GM20000 (cell line): ENCODE measurements at regions not wholly inside any gene's neighbourhood (a gene's known extent, or its start where the extent isn't known, plus 50 kb on each side); places are given as distances from the start of the nearest gene placed in this dataset.

Experiments used
- DNase-seq: peaks from one replicate; pipeline ENCODE4 v3.0.0; 2012; ENCODE audit warnings: low spot score
- CTCF ChIP-seq: IDR thresholded peaks from 2 replicates; pipeline ENCODE4 v1.5.1; 2012; ENCODE audit warnings: mild to moderate bottlenecking, control low read depth; ENCODE audit errors: extremely low read depth, missing control alignments

GRCh38 chr16:8184854-8185253, 405.5 kb downstream of the TMEM114 start:
- TF ChIP-seq CTCF = no peak

GRCh38 chr16:8183176-8184099, 406.9 kb downstream of the TMEM114 start:
- no peak for DNase-seq
- TF ChIP-seq CTCF = no peak

More at GRCh38 chr16:8184854-8185253, 405.5 kb downstream of the TMEM114 start:
- DNase-seq = no peak

GRCh38 chr16:8182761-8183160, 407.6 kb downstream of the TMEM114 start:
- no peak for TF ChIP-seq CTCF
- no peak for DNase-seq

GRCh38 chr16:8179615-8180014, 410.7 kb downstream of the TMEM114 start:
- no peak for DNase-seq
- TF ChIP-seq CTCF = no peak

- no peak for TF ChIP-seq CTCF
- DNase-seq = no peak
Measured at GRCh38 chr16:8178271-8178670, 412.0 kb downstream of the TMEM114 start.

- DNase-seq = no peak
- TF ChIP-seq CTCF = no peak
Measured at GRCh38 chr16:8175411-8175810, 414.9 kb downstream of the TMEM114 start.

GRCh38 chr16:8173111-8173644, 417.1 kb downstream of the TMEM114 start:
- DNase-seq = peak; percentile 34
- TF ChIP-seq CTCF = peak; percentile 63
